GM21381 (cell line): ENCODE measurements at regions not wholly inside any gene's neighbourhood (a gene's known extent, or its start where the extent isn't known, plus 50 kb on each side); places are given as distances from the start of the nearest gene placed in this dataset.
"Not testable (repeated sequence)": the region's sequence is repeated elsewhere in the genome, so short reads cannot be mapped to it uniquely, and the experiment has no call there.

ENCODE experiments used
- ATAC-seq: cut with Tn5 transposase; IDR thresholded peaks from one replicate; pipeline ENCODE4 v1.9.1; 2021; ENCODE audit warnings: mild to moderate bottlenecking, moderate library complexity; ENCODE audit not compliant: unreplicated experiment

DNA sequence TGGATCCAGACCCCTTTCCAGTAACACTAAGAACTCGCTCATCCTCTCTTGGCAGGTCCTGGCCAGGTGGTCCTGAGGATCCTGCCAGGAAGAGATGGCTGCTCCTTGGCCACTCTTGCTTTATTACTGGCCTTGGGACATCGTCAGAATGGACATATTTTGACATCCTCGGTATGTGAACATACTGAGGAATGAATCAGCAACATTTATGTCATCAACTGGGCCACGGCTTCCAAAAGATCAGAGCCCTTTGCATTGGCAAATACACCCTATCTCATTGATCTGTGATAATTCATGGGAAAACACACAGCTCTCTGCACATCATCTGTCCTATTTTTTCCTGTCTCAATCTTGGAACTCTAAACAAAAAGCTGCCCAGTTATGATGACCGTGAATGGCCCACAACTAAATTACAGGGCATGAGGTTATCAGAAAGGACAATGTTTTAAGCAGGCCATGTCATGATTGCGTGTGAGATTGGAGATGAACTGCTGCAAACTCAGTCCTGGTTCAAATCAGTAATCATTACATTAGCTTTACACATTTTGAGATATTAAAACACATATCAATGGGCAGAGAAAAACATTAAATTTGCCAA is 1325.8 kb downstream of the AACS start:
- no peak for ATAC-seq

DNA sequence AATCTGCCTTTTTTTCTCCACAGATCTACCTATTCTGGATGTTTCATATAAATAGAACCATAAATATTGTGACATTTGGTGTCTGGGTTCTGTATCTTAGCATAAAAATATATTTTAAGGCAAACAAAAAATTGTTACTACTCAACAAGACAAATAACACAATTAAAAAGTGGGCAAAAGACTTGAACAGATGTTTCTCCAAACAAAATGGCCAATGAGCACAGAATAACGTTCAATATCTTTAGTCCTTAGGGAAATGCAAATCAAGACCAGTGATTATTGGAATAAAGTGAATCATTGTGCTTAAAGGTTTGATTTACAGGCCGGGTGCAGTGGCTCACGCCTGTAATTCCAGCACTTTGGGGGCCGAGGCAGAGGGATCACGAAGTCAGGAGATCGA is 1331.3 kb downstream of the AACS start:
- ATAC-seq = no peak

DNA sequence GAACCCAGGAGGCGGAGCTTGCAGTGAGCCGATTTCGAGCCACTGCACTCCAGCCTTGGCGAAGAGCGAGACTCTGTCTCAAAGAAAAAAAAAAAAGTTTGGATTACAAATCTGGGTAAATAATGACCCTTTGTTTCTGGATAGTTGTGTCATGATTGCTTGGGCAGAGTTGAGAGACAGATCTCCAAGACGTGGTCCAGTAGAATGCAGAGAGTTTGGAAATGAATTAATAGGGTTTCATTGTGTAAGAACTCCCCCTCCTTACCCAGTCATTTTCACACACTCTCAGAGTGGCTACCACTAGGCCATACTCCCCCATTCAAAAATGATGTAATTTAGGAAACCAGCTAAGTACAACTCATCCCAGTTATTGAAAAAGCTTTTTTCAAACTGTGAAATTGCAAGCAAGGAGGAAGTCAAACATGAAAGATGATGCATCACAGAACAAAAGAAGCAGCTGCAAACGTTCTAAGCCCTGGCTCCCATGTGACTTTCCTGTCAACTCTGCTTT is 1331.9 kb downstream of the AACS start:
- ATAC-seq = no peak

DNA sequence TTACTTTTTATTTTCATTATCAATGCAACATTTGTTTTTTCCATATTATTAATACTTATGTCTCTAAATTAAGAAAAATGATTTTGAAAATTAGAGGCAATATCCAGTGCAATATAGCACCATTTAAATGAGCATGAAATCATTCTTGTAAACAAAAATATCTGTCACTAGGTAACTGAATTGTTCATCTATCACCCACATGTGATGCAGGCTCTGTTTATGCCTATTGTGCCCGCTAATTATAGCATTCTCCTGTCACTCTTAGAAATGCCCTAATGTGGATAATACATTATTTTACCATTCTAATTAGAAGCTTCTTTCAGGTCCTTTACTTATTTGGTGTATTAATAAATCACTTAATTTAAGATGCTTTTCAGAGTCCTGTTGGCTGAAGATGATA is 1332.4 kb downstream of the AACS start:
- no peak for ATAC-seq

DNA sequence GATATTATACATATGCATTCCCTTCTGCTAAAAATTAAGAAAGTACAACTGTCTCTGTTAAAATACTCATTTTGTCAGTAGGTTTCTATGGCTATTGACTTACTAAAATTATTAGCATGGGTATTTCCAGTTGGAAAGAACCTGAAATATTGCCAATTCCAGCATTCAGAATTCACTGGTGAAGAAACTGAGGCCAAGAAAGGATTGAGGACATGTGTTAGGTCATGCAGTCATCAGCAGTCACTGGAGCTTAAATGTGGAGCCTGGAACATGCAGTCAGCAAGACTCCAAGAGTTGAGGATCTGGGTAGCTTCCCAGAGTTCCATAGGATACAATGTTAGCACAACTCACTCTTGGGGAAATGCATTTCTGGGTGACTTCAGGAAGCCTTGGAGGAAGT is 1335.6 kb downstream of the AACS start:
- ATAC-seq = no peak

DNA sequence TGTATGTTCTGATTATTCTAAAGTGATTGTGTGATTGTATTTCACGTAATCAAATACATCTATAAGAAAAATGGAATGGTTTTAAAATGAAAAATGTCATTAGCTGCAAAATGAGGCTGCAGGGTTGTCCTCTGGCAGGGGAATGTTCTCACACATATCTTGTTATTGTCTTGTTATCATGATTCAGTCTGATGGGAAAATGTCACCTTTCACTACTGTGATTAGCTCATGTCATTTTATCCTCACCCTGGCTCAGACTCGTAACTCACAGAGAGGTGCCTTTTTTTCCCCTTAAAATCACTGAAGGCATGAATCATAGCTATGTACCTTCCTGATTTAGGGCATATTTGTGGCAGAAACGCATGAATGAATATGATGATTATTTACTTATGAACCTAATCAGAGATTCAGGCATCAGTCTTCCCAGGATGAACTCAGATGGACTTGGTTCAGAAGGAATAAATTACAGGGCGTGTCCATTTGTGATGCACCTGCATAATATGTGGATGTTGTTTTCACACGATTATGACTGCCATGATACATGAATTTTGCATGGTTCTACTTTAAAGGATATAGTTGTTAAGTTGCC is 1339.2 kb downstream of the AACS start:
- ATAC-seq = no peak

DNA sequence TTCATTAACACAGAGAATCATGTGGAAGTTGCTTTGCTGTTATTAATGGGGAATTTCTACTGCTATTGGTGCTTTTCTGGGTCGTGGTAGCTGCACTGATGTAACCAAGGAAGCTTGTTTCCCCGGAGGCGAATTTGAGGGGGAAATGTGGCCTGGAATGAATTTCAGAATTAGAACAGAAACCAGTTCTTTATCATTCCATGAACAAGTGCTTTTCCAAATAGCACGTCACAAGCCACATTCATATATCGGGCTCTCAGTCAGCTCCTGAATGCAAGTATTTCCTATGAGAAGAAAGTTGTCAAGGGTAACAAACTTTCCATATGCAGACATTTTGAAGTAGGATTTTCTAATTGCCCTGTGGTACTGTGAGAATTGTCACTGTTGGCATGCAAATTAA is 1353.2 kb downstream of the AACS start:
- no peak for ATAC-seq

DNA sequence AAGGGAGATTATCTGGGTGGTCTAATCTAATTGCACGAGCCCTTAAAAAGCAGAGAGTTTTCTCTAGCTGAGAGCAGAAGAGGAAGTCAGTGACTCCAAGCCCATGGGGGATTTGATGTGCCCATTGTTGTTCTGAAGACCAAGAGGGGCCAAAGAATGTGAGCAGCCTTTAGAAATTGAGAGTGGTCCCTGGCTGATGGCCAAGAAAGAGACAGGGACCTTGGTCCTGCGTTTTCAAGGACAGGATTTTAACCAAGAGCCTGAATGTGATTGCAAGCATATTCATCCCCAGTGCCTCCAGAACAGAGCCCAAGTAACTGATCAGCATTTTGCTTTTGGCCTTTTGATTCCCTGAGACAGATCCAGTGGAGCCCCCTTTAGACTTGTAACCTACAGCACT is 1353.9 kb downstream of the AACS start:
- no peak for ATAC-seq

DNA sequence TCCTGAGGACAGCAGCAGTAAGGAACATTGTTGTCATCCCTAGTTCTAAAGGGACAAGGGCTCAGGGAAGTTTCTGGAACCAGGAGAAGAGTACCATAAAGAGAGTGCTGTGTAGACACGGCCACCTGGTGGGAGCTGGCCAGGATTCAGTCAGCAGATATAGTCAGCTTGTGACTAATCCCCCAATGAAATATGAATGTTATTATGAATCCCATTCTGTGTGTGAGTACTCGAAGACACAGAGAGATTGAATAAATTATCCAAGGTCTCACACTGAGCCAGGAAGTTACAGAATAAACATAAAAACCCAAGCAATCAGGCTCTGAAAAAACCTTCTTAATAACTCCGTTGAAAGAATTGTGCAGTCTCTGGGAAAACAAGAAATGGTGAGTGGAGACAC is 1359.5 kb downstream of the AACS start:
- no peak for ATAC-seq

DNA sequence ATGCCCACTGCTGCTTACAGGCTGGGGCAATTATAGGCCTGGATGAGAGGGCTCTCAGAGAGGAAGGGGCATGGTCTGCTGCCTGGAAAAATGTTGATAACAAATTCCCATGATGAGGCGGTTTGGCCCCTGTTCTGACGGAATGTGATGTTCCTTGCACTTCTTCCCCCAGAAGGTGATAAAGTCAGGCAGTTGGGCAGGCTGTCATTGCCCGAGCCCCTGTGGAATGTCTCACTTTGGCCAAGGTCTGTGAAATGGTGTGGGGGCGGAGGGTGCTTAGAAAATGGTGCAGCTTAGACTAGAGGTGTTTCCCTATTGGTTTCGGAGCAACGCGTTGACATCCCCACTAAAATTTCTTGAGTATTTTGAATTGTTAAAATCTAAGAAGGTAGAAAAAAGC is 1360.0 kb downstream of the AACS start:
- no peak for ATAC-seq

DNA sequence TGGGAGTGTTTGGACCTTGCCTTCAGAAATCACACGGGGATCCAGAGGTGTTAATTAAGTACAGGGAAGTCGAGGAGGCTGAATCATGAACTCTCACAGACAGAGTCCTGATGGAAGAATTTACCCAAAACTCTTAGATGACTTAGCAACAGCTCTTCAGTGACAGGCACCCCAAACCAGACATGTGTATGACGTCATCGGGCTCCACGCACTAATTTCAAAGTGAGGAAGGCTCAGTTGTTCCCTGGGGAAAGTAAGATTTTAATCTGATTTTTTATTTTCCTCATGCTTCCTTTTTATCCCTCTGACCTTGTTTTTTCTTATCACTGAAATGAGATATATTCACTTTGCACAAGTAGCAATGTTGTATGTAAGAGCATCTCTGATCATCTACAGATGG is 1363.5 kb downstream of the AACS start:
- no peak for ATAC-seq

DNA sequence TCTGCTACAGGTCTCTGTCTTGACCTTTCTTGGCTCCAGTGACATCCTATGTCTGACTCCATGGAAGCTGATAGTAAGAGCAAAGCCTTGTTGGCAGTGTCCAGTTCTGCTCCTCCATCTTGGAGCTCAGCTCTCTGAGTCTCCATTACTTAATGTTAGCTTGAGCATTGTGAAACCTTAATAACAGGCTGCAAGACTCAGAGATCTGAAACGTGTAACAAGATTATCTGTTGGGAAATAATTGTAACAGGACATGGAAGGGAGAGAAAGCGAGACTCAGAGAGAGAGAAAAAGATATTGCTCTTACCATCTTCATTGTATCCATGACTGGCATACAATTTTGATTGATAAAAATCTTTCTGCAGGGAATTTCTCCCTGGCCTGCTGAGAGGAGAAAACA is 1365.7 kb downstream of the AACS start:
- ATAC-seq = no peak

DNA sequence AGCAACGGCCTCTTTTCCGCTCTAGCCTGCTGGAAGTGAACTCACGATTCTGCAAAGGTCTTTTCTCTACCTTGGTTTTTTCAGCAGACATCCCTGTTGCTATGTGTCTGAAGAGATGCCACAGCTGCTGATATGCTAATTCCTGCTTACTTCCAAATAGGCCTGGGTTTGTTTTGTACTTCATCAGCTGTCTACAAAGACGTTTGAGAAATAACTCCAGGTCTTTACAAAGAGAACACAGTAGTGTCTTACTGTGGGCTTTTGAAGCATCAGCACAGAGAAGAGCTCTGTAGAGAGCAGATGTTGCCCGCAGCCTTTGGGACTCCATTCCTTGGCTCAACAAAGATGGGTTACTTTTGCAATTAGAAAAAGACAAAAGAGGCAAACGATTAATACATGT is 1366.5 kb downstream of the AACS start:
- no peak for ATAC-seq

DNA sequence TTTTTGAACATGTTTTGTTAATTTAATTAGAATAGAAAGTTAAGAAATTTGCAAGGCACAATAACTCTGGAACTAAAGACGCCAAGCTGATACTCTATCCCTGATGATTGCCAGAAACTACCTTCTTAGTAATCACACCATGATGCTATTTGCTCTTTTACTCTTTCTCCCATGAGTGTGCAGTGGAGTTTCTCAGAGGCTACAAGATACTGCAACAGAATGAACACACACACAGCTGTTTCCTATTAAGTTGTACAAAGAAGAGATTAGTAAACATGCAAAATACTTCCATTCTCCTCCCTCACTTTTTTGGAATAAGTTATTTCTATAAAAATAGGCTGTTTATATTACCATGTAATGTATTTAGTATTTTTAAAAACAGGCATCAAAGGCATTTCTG is 1367.5 kb downstream of the AACS start:
- ATAC-seq = no peak

DNA sequence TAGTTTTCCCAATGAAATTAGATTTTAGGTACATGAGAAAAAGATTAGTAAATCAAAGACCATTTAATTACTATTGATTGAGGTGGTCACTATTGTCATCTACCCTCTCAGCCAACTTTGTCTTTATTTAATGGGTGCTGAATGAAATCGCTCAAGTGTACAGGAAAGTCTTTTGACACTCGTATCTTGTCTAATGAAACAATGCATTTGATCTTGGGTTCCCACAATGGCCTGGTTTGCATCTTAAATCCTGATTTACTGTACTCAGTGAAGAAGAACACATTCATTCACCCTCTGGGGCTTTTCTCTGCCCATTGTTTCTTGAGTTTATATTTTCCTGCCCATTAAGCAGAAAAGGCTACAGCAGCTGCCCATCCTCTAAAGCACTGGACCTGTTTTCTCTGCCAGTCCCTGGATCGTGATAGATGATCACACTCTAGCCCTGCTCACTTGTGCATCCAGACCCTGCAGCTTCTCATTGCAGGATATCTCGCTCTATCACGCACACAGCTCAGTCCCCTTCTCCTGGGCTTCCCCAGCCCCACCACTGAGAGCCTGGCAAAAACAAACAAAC is 1369.3 kb downstream of the AACS start:
- ATAC-seq = no peak

DNA sequence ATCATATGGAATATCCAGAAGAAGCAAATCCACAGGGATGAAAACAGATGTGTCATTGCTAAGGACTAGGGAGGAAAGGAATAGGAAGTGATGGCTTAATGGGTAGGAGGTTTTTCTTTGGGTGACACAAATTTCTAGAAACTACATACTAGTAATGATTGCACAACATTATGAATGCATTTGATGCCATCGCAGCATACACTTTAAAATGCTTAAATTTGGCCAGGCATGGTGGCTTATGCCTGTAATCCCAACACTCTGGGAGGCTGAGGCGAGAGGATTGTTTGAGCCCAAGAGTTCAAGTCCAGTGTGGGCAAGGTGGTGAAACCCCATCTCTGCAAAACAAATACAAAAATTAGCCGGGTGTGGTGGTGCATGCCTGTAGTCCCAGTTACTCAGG is 1370.8 kb downstream of the AACS start:
- no peak for ATAC-seq

DNA sequence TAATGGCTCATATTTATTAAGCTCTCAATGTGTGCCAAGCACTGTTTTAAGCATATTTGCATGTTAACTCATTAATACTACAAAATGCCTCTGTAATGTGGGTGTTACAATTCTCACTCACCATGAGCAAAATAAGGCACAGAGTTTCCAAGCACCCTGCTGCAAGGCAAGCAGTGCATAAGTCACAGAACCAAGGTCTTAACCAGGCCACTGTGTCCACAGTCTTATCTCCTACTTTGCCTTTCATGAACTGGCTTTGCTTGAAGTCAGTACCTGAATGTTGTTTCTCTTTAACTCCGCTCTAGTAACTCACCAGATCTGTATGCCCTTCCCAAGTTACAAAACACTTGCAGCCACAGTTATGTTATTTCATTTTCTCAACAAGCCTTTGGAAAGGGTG is 1372.7 kb downstream of the AACS start:
- no peak for ATAC-seq

DNA sequence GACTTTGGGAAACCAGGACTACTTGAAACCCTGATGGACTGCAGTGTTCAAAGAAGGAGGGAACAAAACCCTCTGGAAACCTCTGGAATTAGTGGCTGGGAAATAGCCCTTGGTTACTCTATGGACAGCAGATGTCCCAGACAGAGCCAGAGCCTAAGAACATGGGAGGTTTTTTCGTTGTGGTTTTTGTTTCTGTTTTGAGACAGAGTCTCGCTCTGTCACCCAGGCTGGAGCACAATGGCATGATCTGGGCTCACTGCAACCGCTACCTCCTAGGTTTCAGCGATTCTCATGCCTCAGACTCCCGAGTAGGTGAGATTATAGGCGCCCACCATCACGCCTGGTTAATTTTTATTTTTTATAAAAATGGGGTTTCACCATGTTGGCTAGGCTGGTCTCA is 1378.7 kb downstream of the AACS start:
- ATAC-seq = no peak

DNA sequence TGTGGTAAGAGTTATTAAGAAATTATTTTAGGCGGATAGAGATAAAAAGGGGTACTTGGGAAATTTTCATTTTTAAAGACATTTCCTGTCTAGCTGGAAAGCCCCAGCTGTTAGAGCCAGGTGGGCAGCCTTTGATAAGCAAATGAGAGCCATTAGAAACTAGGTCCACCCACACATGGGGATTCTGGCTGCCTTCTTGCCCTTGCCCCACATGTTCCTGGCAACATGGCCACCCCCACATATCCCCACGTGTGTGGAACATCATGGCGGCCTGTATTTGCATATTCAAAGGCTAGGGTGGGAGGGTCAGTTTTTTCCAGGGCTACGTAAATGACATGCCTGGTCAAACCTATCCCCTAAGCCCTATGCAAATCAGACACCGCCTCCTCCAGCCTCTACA is 1382.1 kb downstream of the AACS start:
- ATAC-seq = no peak

DNA sequence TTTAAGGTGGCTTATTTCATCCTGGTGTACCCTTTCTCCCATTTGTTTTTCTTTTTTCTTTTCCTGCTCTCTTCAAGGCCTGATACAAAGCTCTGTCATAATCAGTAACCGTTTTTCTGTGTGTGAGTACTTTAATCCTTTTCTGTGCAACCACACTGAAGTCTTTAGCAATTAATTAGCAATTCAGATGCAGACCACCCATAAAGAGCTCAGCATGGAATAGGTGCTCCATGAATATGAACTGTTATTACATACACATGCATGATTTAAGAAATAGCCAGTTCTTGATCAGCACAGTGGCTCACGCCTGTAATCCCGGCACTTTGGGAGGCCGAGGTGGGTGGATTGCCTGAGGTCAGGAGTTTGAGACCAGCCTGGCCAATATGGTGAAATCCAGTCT is 1386.6 kb downstream of the AACS start:
- ATAC-seq = no peak

DNA sequence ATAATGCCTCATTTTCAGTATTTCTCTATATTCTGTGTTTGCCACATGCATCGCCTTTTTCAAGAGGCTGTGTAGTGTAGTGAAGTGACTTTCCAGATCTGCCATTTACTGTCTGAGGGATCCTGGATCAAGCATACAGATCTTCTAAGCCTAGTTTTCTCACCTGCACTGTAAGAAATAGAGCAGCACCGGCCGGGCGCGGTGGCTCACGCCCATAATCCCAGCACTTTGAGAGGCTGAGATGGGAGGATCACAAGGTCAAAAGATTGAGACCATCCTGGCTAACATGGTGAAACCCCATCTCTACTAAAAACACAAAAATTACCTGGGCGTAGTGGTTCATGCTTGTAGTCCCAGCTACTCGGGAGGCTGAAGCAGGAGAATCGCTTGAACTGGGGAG is 1387.5 kb downstream of the AACS start:
- ATAC-seq = not testable (repeated sequence)

DNA sequence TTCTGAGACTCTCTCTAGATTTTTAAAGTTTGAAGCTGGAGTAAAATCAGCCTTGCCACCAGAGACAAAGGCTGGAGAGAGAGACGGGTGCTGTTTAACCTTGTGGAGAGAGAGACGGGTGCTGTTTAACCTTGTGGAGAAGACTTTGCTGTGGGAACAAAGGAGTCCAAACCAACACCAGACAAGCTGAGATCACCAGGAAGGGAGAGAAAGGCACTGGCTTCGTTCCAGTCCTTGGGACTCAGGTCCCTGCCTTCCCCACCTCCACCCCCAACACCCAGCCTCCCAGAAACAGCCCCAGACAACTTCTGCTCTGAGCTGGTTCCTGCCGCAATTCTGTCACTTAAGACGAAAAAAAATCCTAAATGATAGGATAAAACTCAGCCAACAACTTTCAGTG is 1389.3 kb downstream of the AACS start:
- no peak for ATAC-seq

DNA sequence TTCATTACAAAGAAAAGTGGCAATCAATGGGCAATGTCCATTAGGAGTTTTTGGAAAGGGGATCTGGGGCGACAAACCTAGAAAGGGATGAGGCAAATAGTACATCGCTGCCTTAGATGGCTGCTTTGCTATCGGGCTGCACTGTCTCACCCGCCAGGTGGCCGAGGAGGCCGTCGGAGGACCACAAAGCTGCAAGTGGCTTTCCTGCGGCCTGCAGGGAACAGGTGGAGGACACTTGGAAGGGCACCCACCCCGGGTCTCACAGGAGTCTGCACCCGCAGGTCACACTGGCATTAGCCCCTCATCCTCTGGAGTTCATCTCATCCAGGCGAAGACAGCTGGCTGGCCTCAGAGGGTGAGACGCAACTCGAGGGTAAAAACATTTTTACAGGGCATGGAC is 1392.5 kb downstream of the AACS start:
- no peak for ATAC-seq
